ENCODE measurements at regions not wholly inside any gene's neighbourhood (a gene's known extent, or its start where the extent isn't known, plus 50 kb on each side); places are given as distances from the start of the nearest gene placed in this dataset.
A peak's percentile ranks its signal among the peaks of the same experiment; 100 is the strongest.

- H3K9me3 ChIP-seq, result no peaks in the 10 kb centered on the region
- DNase-seq, result no peak
- peaks cover 0 to 15% (median 0%) of the 10 kb centered on the region in 7 donors for H3K27me3 ChIP-seq (replicated peaks in 1 of 7)
- TF ChIP-seq POLR2AphosphoS5 (IDR thresholded peaks at IDR 0.05), result no peak
- TF ChIP-seq CTCF (IDR thresholded peaks at IDR 0.05 in 8 of 11, conservative IDR thresholded peaks at IDR 0.05 in 3 of 11), result peak in 5 of 11 experiments; percentile 10 to 64 (median 42)
- no peaks in the 10 kb centered on the region for H3K36me3 ChIP-seq
- H3K4me1 ChIP-seq, result peaks cover 0 to 23% (median 8%) of the 10 kb centered on the region in 6 donors
- H3K4me3 ChIP-seq, result no peak overlapping the region
- intact Hi-C loops (cut with DNase I; ENCODE audit: low total_unique reads), result no loop called here
- H3K27ac ChIP-seq, result no peak overlapping the region
- WGBS, 5 donors, result 73 to 79% (median 78%) methylated on average over 5 of the region's 5 CpGs
Measured at GRCh38 chr10:44858017-44858371, 53.1 kb upstream of the TMEM72 start.

GRCh38 chr10:44858988-44859387 lies 52.1 kb upstream of the TMEM72 start:
- peaks cover 0 to 25% (median 7%) of the 10 kb centered on the region in 7 donors for H3K27me3 ChIP-seq (replicated peaks in 1 of 7)
- no peak overlapping the region for H3K4me3 ChIP-seq
- no peaks in the 10 kb centered on the region for H3K36me3 ChIP-seq
- DNase-seq, result no peak
- TF ChIP-seq POLR2A (IDR thresholded peaks at IDR 0.05), result no peak
- intact Hi-C loops (cut with DNase I; ENCODE audit: low total_unique reads), result no loop called here
- peaks cover 0 to 33% (median 13%) of the 10 kb centered on the region in 6 donors for H3K4me1 ChIP-seq
- H3K27ac ChIP-seq, result no peak overlapping the region
- no peaks in the 10 kb centered on the region for H3K9me3 ChIP-seq

GRCh38 chr10:44859546-44860285 lies 51.4 kb upstream of the TMEM72 start:
- no peak for TF ChIP-seq CTCF (IDR thresholded peaks at IDR 0.05 in 8 of 11, conservative IDR thresholded peaks at IDR 0.05 in 3 of 11)
- TF ChIP-seq POLR2AphosphoS5 (IDR thresholded peaks at IDR 0.05), result no peak
- no peak for TF ChIP-seq POLR2A (IDR thresholded peaks at IDR 0.05)
- Histone ChIP-seq H3K27me3 (replicated peaks in 1 of 7) (peaks cover 0 to 32% (median 12%) of the 10 kb centered on the region in 7 donors), H3K27ac (no peak overlapping the region), H3K4me3 (no peak overlapping the region), H3K4me1 (peaks cover 4 to 40% (median 20%) of the 10 kb centered on the region in 6 donors), H3K36me3 (no peaks in the 10 kb centered on the region), H3K9me3 (no peaks in the 10 kb centered on the region)
- intact Hi-C loops (cut with DNase I; ENCODE audit: low total_unique reads), result loop anchor here (5.0 kb wide), 1 partner anchor 1187 kb away; no protein-coding TSS in a partner anchor
- WGBS, 5 donors, result 84 to 93% (median 87%) methylated on average over 13 of the region's 13 CpGs
- no peak for DNase-seq

- intact Hi-C loops (cut with DNase I; ENCODE audit: low total_unique reads), result loop anchor here (5.0 kb wide), 1 partner anchor 1189 kb away; no protein-coding TSS in a partner anchor
- TF ChIP-seq CTCF (IDR thresholded peaks at IDR 0.05 in 8 of 11, conservative IDR thresholded peaks at IDR 0.05 in 3 of 11), result no peak
- TF ChIP-seq POLR2A (IDR thresholded peaks at IDR 0.05), result no peak
- TF ChIP-seq POLR2AphosphoS5 (IDR thresholded peaks at IDR 0.05), result peak in 1 of 3 donors; percentile 9
- 59 to 79% (median 76%) methylated on average over 10 of the region's 10 CpGs for WGBS, 5 donors
Measured at GRCh38 chr10:44860811-44861736, 50.1 kb upstream of the TMEM72 start.

More at GRCh38 chr10:44860811-44861736, 50.1 kb upstream of the TMEM72 start:
- Histone ChIP-seq H3K4me3 (no peak overlapping the region), H3K9me3 (no peaks in the 10 kb centered on the region), H3K36me3 (no peaks in the 10 kb centered on the region), H3K27ac (no peak overlapping the region), H3K27me3 (replicated peaks in 1 of 7) (peaks cover 0 to 46% (median 20%) of the 10 kb centered on the region in 7 donors), H3K4me1 (peaks cover 4 to 47% (median 28%) of the 10 kb centered on the region in 6 donors)
- DNase-seq, result no peak

Small RNA genes in the stretch of these regions (small RNA-seq; reads per million reads assigned to genes)
- gene AL356157.2, result 0 reads per million in 4 donors

Data from spleen (tissue), 11 donors.